RWPE1 (cell line): ENCODE measurements at regions not wholly inside any gene's neighbourhood (a gene's known extent, or its start where the extent isn't known, plus 50 kb on each side); places are given as distances from the start of the nearest gene placed in this dataset.

Source experiments
- CTCF ChIA-PET: fragments of 350-600 bp; sonication (Branson Sonifier 250); formaldehyde crosslinking; extraction: SDS; loops from one replicate; lab custom pipeline; 2021; lab: Yijun Ruan, JAX
- POLR2A ChIA-PET: fragments of 400-600 bp; formaldehyde crosslinking; extraction: SDS; loops from one replicate; lab custom pipeline; 2020; ENCODE audit warnings: antibody characterized with exemption; ENCODE audit not compliant: low non-redundant PET; lab: Yijun Ruan, JAX
- DNase-seq: peaks from one replicate; pipeline ENCODE4 v3.0.0; 2012; ENCODE audit warnings: low spot score
- H3K27ac ChIP-seq: fragments of 450-650 bp; 2 replicates; pipeline ENCODE4 v1.5.1; 2017
- TF ChIP-seq, protein P1 (sequence below): fragments of 450-650 bp; conservative IDR thresholded peaks from 2 replicates; pipeline ENCODE4 v1.5.1; 2017; ENCODE audit warnings: low read depth, mild to moderate bottlenecking

DNA sequence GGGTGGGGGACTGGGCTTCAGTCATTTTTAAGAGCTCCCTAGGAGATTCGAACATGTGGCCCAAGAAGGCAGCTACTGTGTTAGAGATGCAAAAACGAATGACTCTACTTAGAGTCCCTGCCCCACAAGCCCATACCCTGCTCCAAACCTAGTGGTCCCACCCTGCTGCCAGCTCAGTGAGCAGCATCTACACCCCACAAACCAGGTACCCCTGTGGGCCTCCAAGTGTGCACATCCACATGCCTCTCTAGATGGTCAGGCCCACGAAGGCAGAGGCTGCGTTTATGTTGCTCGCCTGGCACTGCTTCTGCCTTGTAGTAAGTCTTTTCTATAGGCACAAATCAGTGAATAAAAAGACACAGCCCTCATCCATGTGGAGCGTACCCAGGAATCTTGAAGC, 112.6 kb downstream of the PDCL3 start:
- POLR2A ChIA-PET, result no interaction called here
- TF ChIP-seq, protein P1, sequence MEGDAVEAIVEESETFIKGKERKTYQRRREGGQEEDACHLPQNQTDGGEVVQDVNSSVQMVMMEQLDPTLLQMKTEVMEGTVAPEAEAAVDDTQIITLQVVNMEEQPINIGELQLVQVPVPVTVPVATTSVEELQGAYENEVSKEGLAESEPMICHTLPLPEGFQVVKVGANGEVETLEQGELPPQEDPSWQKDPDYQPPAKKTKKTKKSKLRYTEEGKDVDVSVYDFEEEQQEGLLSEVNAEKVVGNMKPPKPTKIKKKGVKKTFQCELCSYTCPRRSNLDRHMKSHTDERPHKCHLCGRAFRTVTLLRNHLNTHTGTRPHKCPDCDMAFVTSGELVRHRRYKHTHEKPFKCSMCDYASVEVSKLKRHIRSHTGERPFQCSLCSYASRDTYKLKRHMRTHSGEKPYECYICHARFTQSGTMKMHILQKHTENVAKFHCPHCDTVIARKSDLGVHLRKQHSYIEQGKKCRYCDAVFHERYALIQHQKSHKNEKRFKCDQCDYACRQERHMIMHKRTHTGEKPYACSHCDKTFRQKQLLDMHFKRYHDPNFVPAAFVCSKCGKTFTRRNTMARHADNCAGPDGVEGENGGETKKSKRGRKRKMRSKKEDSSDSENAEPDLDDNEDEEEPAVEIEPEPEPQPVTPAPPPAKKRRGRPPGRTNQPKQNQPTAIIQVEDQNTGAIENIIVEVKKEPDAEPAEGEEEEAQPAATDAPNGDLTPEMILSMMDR, result no peak
- no peak for DNase-seq
- CTCF ChIA-PET, result no interaction called here
- H3K27ac ChIP-seq, result no peak overlapping the region

DNA sequence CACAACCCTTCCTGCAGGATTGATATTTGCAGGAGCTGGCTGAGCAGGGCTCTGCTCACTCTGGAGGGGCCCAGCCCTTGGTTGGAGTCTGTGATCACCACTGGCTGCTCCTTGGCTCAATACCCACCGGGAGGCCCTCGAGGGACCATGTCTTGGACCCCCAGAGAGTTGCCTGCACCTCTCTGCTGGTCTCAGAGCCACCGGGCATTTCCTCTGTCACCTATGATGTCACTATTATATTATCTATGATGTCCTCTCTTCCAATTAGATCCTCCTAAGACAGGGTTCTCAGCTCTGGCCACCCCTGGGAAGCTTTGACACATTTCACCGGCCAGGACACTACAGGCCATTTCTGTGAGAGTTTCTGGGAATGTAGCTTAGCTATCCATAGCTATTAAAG, 113.1 kb downstream of the PDCL3 start:
- no peak overlapping the region for H3K27ac ChIP-seq
- DNase-seq, result no peak
- TF ChIP-seq, protein P1, result no peak
- ChIA-PET POLR2A (no interaction called here), CTCF (no interaction called here)

- POLR2A ChIA-PET, result no interaction called here
- DNase-seq, result no peak
- TF ChIP-seq, protein P1, result no peak
- CTCF ChIA-PET, result no interaction called here
- H3K27ac ChIP-seq, result no peak overlapping the region
Observed at GRCh38 chr2:100676346-100676745, 113.6 kb downstream of the PDCL3 start.

DNA sequence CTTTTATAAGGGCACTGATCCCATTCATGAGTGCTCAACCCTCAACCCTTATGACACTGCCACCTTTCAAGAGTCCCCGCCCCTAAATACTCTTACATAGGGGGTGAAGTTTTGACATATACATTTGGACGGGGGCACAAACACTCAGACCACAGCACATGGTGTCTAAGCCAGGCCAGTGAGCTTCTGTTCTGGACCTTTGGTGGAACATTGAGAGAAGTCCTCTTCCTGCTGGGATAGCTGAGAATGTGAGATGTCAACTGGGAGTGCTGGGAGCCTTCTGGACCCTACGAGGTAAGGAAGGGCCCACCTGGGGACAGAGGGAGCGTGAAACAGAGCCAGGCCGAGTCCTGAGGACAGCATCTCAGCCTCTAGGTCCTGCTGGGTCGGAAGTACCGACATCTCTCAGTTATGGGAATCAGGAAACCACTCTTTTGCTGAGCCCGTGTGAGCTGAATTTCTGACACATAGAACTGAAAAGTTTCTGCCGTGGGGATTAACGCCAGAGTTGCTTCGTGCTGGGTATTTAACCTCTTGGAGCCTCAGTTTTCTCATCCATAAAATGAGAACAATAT, 114.9 kb downstream of the PDCL3 start:
- no peak for DNase-seq
- TF ChIP-seq, protein P1, result no peak
- CTCF ChIA-PET, result no interaction called here
- H3K27ac ChIP-seq, result no peak overlapping the region
- POLR2A ChIA-PET, result no interaction called here

DNA sequence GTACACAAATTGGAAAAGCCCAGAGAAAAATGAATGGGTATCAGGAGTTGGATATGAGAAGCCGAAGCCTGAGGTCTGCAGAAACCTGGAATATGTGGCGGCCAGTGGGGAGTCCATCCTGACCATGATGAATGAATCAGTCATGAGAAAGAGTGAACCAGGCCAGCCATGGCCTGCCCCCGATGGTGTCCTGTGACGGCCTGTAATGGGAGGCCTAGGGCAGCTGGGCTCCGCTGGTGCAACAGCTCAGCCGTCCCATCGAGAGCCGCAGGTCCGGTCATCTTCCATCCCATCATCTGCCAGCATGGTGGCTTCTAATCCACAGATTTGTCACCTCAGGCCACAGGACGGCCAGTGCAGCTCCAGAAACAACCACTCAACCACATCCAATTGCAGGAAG, 116.4 kb downstream of the PDCL3 start:
- CTCF ChIA-PET, result no interaction called here
- DNase-seq, result no peak
- TF ChIP-seq, protein P1, result no peak
- POLR2A ChIA-PET, result no interaction called here
- no peak overlapping the region for H3K27ac ChIP-seq

DNA sequence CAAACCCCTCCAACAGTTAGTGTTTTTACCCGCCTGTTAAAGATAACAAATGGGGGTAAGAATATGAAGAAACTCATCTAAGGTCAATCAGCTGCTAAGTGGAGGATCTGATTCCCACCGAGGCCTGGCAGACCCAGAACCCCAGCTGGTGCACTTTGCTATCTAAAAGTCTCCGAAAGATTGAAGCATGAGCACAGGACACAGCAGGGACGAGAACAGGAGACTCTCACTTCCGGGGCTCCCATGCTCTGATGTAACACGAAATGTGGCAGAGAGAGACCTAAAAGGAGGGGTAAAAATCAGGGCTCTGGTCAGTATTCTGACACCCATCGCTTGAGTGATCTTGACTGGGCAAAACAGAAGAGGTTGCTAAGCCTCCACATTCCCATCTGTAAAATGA, 119.7 kb downstream of the PDCL3 start:
- ChIA-PET CTCF (no interaction called here), POLR2A (no interaction called here)
- H3K27ac ChIP-seq, result no peak overlapping the region
- DNase-seq, result no peak
- TF ChIP-seq, protein P1, result no peak
